Fibroblast of lung (primary cell): ENCODE measurements at regions not wholly inside any gene's neighbourhood (a gene's known extent, or its start where the extent isn't known, plus 50 kb on each side); places are given as distances from the start of the nearest gene placed in this dataset.

ENCODE experiments used
- CTCF ChIP-seq, 2 donors: IDR thresholded peaks in 1 of 2; conservative IDR thresholded peaks in 1 of 2; 1 replicate in 1 of 2; 2 replicates in 1 of 2; pipeline ENCODE4 v1.5.1; 2011 to 2012; ENCODE audit warnings: low read length in 2 of 2, control low read depth in 1 of 2, inconsistent platforms in 1 of 2, low read depth in 1 of 2, mild to moderate bottlenecking in 1 of 2
- EZH2 ChIP-seq: IDR thresholded peaks from 2 replicates; pipeline ENCODE4 v1.5.1; 2012; ENCODE audit warnings: low read length, control low read depth, mild to moderate bottlenecking; ENCODE audit errors: missing control alignments

DNA sequence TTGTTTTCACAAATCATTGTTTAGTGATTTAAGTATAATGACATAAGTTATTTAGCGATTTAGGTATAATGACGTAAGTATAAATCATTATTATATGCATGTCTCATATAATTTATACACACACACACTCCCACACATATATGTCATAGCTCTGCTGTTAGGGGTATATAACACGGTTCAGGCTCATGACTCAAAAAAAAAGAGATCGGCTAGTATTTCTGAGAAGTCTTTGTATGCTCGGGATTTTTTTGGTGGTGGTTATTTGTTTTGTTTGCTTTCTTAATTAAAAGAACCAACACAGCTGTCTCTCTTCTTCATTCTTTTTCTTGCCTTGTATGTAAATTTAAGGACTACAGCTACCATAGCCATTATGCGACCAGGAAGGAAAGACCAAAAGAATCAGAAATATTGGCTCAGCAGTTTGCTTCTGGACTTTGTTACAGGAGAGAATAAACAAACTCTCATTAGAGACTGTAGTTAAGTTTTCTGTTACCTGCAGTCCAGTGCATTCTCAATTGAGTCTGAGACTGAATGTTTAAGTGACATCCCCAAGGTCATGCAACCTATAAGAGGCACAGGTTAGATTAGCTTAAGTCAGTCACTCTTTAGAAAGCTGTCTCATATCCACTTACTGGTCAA lies 83.2 kb upstream of the NREP start:
- no peak for TF ChIP-seq CTCF (conservative IDR thresholded peaks at IDR 0.05 in 1 of 2, IDR thresholded peaks at IDR 0.05 in 1 of 2; ENCODE audit: low read depth in 1 of 2, low read length in 2 of 2)
- no peak for TF ChIP-seq EZH2
